A673 (cell line): ENCODE measurements at regions not wholly inside any gene's neighbourhood (a gene's known extent, or its start where the extent isn't known, plus 50 kb on each side); places are given as distances from the start of the nearest gene placed in this dataset.

ENCODE experiments used
- BruUV-seq: library from RNA; stranded (reverse); fragments of 400-500 nt; replicated peaks from 2 replicates; lab custom pipeline; 2021; lab: Mats Ljungman, UMichigan
- CTCF ChIA-PET: fragments of 300-600 bp; sonication (Branson Sonifier 250); formaldehyde crosslinking; loops from one replicate; lab custom pipeline; 2022; ENCODE audit warnings: antibody characterized with exemption; lab: Charles Lee
- POLR2A ChIA-PET: fragments of 300-600 bp; sonication (Branson Sonifier 250); formaldehyde crosslinking; loops from one replicate; lab custom pipeline; 2022; ENCODE audit warnings: antibody characterized with exemption; ENCODE audit not compliant: low non-redundant PET; lab: Charles Lee
- DNase-seq: peaks from one replicate; pipeline ENCODE4 v3.0.0-alpha.2; 2015; ENCODE audit warnings: low spot score
- H3K27ac ChIP-seq: fragments of 200-600 bp; sonication (generic); 2 replicates; pipeline ENCODE4 v1.5.1; 2016; ENCODE audit warnings: mixed run types, low read depth, mild to moderate bottlenecking, mixed read lengths, antibody characterized with exemption, low read length; ENCODE audit not compliant: poor library complexity, severe bottlenecking
- H3K27me3 ChIP-seq: fragments of 200-600 bp; sonication (generic); replicated peaks from 2 replicates; pipeline ENCODE4 v1.6.1; 2017; ENCODE audit warnings: mixed run types, low read depth, mild to moderate bottlenecking, mixed read lengths, antibody characterized with exemption, low read length; ENCODE audit not compliant: insufficient read depth, poor library complexity
- H3K36me3 ChIP-seq: fragments of 200-600 bp; sonication (generic); 2 replicates; pipeline ENCODE4 v1.6.1; 2016; ENCODE audit warnings: mixed run types, mild to moderate bottlenecking, mixed read lengths, antibody characterized with exemption, low read length; ENCODE audit not compliant: insufficient read depth, poor library complexity, severe bottlenecking
- H3K4me1 ChIP-seq: fragments of 200-600 bp; sonication (generic); 2 replicates; pipeline ENCODE4 v1.6.1; 2017; ENCODE audit warnings: mixed run types, mild to moderate bottlenecking, mixed read lengths, antibody characterized with exemption, low read length; ENCODE audit not compliant: insufficient read depth, poor library complexity, severe bottlenecking
- H3K4me3 ChIP-seq: fragments of 200-600 bp; sonication (generic); 2 replicates; pipeline ENCODE4 v1.5.1; 2016; ENCODE audit warnings: low read depth, mixed run types, mild to moderate bottlenecking, mixed read lengths, low read length; ENCODE audit not compliant: poor library complexity, severe bottlenecking
- H3K9me3 ChIP-seq: fragments of 200-600 bp; sonication (generic); 2 replicates; pipeline ENCODE4 v1.6.1; 2016; ENCODE audit warnings: mixed run types, low read depth, mild to moderate bottlenecking, mixed read lengths, antibody characterized with exemption, low read length; ENCODE audit not compliant: poor library complexity, severe bottlenecking
- EZH2 ChIP-seq: fragments of 200-600 bp; sonication (generic); IDR thresholded peaks from 2 replicates; pipeline ENCODE4 v1.6.1; 2017; ENCODE audit warnings: borderline replicate concordance, low read depth, mild to moderate bottlenecking, mixed read lengths, antibody characterized with exemption, low read length; ENCODE audit not compliant: poor library complexity, severe bottlenecking
- intact Hi-C: fragments of 100-400 bp; cut with micrococcal nuclease; formaldehyde crosslinking; loops from one replicate; pipeline ENCODE4 v1.10.0; 2022; ENCODE audit not compliant: unreplicated experiment
- TF ChIP-seq, protein P1 (sequence below): fragments of 300-800, 200-600 bp; sonication (generic); conservative IDR thresholded peaks from 2 replicates; pipeline ENCODE4 v1.5.1; 2017; ENCODE audit warnings: low read depth, mild to moderate bottlenecking, antibody characterized with exemption, low read length, moderate library complexity, mixed read lengths

DNA sequence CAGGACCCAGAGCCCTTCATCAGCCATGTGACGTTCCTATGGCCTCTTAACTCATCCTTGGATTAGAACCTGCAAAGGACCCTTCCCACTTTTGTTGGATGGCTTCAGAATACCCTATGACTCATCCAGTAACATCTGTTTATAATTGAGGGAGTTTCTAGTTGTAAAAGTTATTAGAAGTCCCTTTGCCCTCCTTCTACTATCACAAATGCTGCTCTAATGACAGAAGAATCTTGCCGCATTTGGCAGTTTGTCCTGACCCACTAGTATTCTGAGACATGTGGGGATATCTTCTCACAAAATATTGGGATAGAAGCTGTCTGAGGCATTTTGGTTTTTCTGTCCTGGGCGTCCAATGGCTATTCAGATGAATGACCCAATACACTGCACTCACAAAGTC lies 251.8 kb upstream of the TMEM72 start:
- no TSS peak for BruUV-seq
- CTCF ChIA-PET = no interaction called here
- intact Hi-C loops = no loop called here
- no peak for TF ChIP-seq EZH2
- TF ChIP-seq, protein P1, sequence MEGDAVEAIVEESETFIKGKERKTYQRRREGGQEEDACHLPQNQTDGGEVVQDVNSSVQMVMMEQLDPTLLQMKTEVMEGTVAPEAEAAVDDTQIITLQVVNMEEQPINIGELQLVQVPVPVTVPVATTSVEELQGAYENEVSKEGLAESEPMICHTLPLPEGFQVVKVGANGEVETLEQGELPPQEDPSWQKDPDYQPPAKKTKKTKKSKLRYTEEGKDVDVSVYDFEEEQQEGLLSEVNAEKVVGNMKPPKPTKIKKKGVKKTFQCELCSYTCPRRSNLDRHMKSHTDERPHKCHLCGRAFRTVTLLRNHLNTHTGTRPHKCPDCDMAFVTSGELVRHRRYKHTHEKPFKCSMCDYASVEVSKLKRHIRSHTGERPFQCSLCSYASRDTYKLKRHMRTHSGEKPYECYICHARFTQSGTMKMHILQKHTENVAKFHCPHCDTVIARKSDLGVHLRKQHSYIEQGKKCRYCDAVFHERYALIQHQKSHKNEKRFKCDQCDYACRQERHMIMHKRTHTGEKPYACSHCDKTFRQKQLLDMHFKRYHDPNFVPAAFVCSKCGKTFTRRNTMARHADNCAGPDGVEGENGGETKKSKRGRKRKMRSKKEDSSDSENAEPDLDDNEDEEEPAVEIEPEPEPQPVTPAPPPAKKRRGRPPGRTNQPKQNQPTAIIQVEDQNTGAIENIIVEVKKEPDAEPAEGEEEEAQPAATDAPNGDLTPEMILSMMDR = no peak
- no peaks in the 10 kb centered on the region for H3K36me3 ChIP-seq
- no peaks in the 10 kb centered on the region for H3K9me3 ChIP-seq
- no peaks in the 10 kb centered on the region for H3K27me3 ChIP-seq
- H3K4me3 ChIP-seq = no peak overlapping the region
- H3K27ac ChIP-seq = no peak overlapping the region
- no peaks in the 10 kb centered on the region for H3K4me1 ChIP-seq
- POLR2A ChIA-PET = no interaction called here
- no peak for DNase-seq

DNA sequence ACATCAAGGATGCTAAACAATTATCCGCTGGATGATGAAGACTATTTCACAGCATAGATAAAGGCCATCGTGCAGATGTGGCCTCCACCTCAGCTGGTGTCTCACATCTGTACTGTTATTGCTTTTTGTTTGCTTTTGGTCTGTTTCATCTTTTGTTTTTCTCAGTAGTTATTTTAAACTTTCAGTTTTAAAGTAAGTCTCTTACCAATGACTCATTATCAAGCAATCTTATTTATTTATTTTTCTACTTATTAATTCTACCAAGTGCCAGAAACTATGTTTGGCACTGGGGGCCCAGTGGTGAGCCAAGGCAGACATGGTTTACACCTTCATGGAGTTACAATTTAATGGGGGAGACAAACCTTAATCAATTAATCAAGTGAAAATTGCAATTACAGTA lies 250.9 kb upstream of the TMEM72 start:
- Histone ChIP-seq H3K9me3 (no peaks in the 10 kb centered on the region), H3K4me3 (no peak overlapping the region), H3K27ac (no peak overlapping the region), H3K27me3 (no peaks in the 10 kb centered on the region), H3K36me3 (no peaks in the 10 kb centered on the region), H3K4me1 (no peaks in the 10 kb centered on the region)
- TF ChIP-seq, protein P1 = no peak
- TF ChIP-seq EZH2 = no peak
- no peak for DNase-seq
- POLR2A ChIA-PET = no interaction called here
- CTCF ChIA-PET = no interaction called here
- intact Hi-C loops = no loop called here
- no TSS peak for BruUV-seq

DNA sequence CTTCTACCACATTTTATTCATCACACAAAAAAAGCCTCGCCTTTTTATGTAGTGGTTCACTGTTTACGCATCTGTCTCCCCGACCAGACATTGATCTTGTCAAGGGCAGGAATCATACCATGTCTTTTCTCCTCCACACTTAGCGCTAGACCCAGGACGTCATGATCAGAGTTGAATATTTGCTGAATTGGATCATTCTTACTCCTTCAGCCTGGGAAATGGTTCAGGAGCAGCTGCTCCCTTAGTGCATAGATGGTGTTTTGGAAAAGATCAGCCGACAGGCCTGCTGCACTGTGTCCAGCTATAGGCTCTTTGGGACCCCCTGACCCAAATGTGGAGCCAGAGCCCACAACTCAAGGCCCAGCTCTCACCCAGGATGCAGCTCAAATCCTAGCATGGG lies 249.1 kb upstream of the TMEM72 start:
- no peaks in the 10 kb centered on the region for H3K36me3 ChIP-seq
- TF ChIP-seq, protein P1 = no peak
- TF ChIP-seq EZH2 = no peak
- intact Hi-C loops = no loop called here
- CTCF ChIA-PET = no interaction called here
- H3K27me3 ChIP-seq = no peaks in the 10 kb centered on the region
- POLR2A ChIA-PET = no interaction called here
- no peak overlapping the region for H3K27ac ChIP-seq
- no peaks in the 10 kb centered on the region for H3K4me1 ChIP-seq
- no peaks in the 10 kb centered on the region for H3K9me3 ChIP-seq
- BruUV-seq = no TSS peak
- no peak for DNase-seq
- H3K4me3 ChIP-seq = no peak overlapping the region
